ENCODE measurements at regions not wholly inside any gene's neighbourhood (a gene's known extent, or its start where the extent isn't known, plus 50 kb on each side); places are given as distances from the start of the nearest gene placed in this dataset.

- H3K4me1 Mint-ChIP-seq (ENCODE audit: insufficient read depth, unreplicated experiment) = no peaks in the 10 kb centered on the region
- POLR2A ChIA-PET = no interaction called here
- H3K27me3 Mint-ChIP-seq (ENCODE audit: insufficient read depth, unreplicated experiment) = peaks cover 4% of the 10 kb centered on the region
- no peak for DNase-seq (ENCODE audit: unreplicated experiment)
- no TSS peak for BruUV-seq (replicated peaks)
- no peak overlapping the region for H3K4me3 Mint-ChIP-seq (ENCODE audit: unreplicated experiment)
- CTCF ChIA-PET = interaction anchor here (1.0 kb wide), 1 partner anchor 15 kb away, joined by 3 read pairs; no protein-coding TSS in a partner anchor
- TF ChIP-seq, protein P1, sequence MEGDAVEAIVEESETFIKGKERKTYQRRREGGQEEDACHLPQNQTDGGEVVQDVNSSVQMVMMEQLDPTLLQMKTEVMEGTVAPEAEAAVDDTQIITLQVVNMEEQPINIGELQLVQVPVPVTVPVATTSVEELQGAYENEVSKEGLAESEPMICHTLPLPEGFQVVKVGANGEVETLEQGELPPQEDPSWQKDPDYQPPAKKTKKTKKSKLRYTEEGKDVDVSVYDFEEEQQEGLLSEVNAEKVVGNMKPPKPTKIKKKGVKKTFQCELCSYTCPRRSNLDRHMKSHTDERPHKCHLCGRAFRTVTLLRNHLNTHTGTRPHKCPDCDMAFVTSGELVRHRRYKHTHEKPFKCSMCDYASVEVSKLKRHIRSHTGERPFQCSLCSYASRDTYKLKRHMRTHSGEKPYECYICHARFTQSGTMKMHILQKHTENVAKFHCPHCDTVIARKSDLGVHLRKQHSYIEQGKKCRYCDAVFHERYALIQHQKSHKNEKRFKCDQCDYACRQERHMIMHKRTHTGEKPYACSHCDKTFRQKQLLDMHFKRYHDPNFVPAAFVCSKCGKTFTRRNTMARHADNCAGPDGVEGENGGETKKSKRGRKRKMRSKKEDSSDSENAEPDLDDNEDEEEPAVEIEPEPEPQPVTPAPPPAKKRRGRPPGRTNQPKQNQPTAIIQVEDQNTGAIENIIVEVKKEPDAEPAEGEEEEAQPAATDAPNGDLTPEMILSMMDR (IDR thresholded peaks at IDR 0.05; ENCODE audit: unreplicated experiment) = no peak
- H3K27ac Mint-ChIP-seq (ENCODE audit: low read depth, unreplicated experiment) = no peak overlapping the region
- H3K9me3 Mint-ChIP-seq (ENCODE audit: unreplicated experiment) = no peaks in the 10 kb centered on the region
- intact Hi-C loops (cut with micrococcal nuclease) = no loop called here
- no peaks in the 10 kb centered on the region for H3K36me3 Mint-ChIP-seq (ENCODE audit: insufficient read depth, unreplicated experiment)
Observed at GRCh38 chr12:115737895-115738294, 539.6 kb downstream of the MED13L start.

DNA sequence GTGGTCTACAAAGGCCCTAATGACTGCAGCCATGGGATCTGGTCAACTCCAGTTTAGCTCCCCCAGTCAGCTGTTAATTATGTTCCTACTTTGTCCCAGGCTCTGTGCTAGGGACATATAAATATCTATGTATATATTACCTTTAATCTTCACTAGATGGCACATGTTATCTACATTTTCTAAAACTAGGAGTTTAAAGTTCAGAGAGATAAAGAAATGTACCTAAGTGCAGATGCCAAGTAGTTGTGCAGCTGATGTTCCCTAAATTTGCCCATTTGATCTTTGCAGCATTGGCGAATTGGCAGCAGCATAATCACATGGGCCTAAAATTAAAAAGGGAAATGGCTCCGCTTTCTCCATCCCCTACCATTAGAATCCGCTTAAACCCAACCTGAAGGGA, 541.1 kb downstream of the MED13L start:
- H3K27me3 Mint-ChIP-seq (ENCODE audit: insufficient read depth, unreplicated experiment) = no peaks in the 10 kb centered on the region
- intact Hi-C loops (cut with micrococcal nuclease) = no loop called here
- H3K4me3 Mint-ChIP-seq (ENCODE audit: unreplicated experiment) = no peak overlapping the region
- CTCF ChIA-PET = interaction anchor here (1.2 kb wide), 1 partner anchor 8 kb away, joined by 3 read pairs; no protein-coding TSS in a partner anchor
- H3K36me3 Mint-ChIP-seq (ENCODE audit: insufficient read depth, unreplicated experiment) = no peaks in the 10 kb centered on the region
- no peak for DNase-seq (ENCODE audit: unreplicated experiment)
- POLR2A ChIA-PET = no interaction called here
- no TSS peak for BruUV-seq (replicated peaks)
- H3K9me3 Mint-ChIP-seq (ENCODE audit: unreplicated experiment) = no peaks in the 10 kb centered on the region
- no peak overlapping the region for H3K27ac Mint-ChIP-seq (ENCODE audit: low read depth, unreplicated experiment)
- H3K4me1 Mint-ChIP-seq (ENCODE audit: insufficient read depth, unreplicated experiment) = no peaks in the 10 kb centered on the region
- TF ChIP-seq, protein P1 (IDR thresholded peaks at IDR 0.05; ENCODE audit: unreplicated experiment) = no peak

DNA sequence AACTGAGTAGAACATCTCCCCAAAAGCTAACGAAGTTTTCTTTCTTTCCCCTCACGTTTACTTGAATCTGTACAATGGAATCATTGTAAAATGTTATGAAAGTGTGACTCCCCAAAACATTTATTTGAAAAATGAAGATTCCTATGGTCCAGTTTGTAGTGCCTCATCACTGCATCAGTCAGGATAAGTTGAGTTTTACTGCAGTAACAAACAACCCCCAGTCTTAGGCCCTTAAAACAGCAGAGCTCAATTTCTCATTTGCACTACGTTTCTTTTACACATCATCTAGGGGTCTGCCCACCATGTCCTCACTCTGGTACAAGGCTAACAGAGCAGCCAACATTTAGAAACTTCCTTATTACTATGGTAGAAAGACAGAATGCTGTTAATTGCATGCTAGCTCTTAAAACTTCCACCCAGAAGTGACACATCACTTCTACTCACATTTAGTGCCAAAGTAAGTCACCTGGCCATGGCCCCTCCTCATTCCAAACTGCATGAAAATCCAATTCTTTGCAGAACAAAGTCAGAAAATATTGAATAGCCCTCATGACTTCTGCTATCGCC, 546.4 kb downstream of the MED13L start:
- H3K27ac Mint-ChIP-seq (ENCODE audit: low read depth, unreplicated experiment) = no peak overlapping the region
- TF ChIP-seq, protein P1 (IDR thresholded peaks at IDR 0.05; ENCODE audit: unreplicated experiment) = no peak
- ChIA-PET CTCF (interaction anchor here (1.1 to 1.2 kb wide), 2 partner anchors 21 to 1750 kb away, joined by 3 to 6 read pairs; no protein-coding TSS in a partner anchor), POLR2A (no interaction called here)
- BruUV-seq (replicated peaks) = no TSS peak
- H3K36me3 Mint-ChIP-seq (ENCODE audit: insufficient read depth, unreplicated experiment) = no peaks in the 10 kb centered on the region
- H3K4me3 Mint-ChIP-seq (ENCODE audit: unreplicated experiment) = no peak overlapping the region
- intact Hi-C loops (cut with micrococcal nuclease) = no loop called here
- no peaks in the 10 kb centered on the region for H3K4me1 Mint-ChIP-seq (ENCODE audit: insufficient read depth, unreplicated experiment)
- no peak for DNase-seq (ENCODE audit: unreplicated experiment)
- peaks cover 21% of the 10 kb centered on the region for H3K27me3 Mint-ChIP-seq (ENCODE audit: insufficient read depth, unreplicated experiment)
- H3K9me3 Mint-ChIP-seq (ENCODE audit: unreplicated experiment) = no peaks in the 10 kb centered on the region

GRCh38 chr12:115726691-115727090, 550.8 kb downstream of the MED13L start:
- BruUV-seq (replicated peaks) = no TSS peak

More at GRCh38 chr12:115726691-115727090, 550.8 kb downstream of the MED13L start:
- Mint-ChIP-seq H3K36me3 (ENCODE audit: insufficient read depth, unreplicated experiment) (peaks cover 6% of the 10 kb centered on the region), H3K9me3 (ENCODE audit: unreplicated experiment) (no peaks in the 10 kb centered on the region), H3K4me3 (ENCODE audit: unreplicated experiment) (no peak overlapping the region), H3K4me1 (ENCODE audit: insufficient read depth, unreplicated experiment) (no peaks in the 10 kb centered on the region), H3K27ac (ENCODE audit: low read depth, unreplicated experiment) (no peak overlapping the region), H3K27me3 (ENCODE audit: insufficient read depth, unreplicated experiment) (peaks cover 37% of the 10 kb centered on the region)
- ChIA-PET CTCF (interaction anchor here (0.5 to 0.6 kb wide), 2 partner anchors 91 to 883 kb away, joined by 3 to 4 read pairs; no protein-coding TSS in a partner anchor), POLR2A (no interaction called here)
- TF ChIP-seq, protein P1 (IDR thresholded peaks at IDR 0.05; ENCODE audit: unreplicated experiment) = no peak
- intact Hi-C loops (cut with micrococcal nuclease) = no loop called here
- no peak for DNase-seq (ENCODE audit: unreplicated experiment)
